Ishikawa (cell line): ENCODE measurements at regions not wholly inside any gene's neighbourhood (a gene's known extent, or its start where the extent isn't known, plus 50 kb on each side); places are given as distances from the start of the nearest gene placed in this dataset.

ENCODE experiments used
- EP300 ChIP-seq: IDR thresholded peaks from 2 replicates; pipeline ENCODE4 v1.6.1; 2012; ENCODE audit warnings: borderline replicate concordance
- NFIC ChIP-seq: IDR thresholded peaks from 2 replicates; pipeline ENCODE4 v1.6.1; 2012
- TAF1 ChIP-seq: IDR thresholded peaks from 2 replicates; pipeline ENCODE4 v1.6.1; 2012; ENCODE audit warnings: low read depth, mild to moderate bottlenecking
- USF1 ChIP-seq: IDR thresholded peaks from 2 replicates; pipeline ENCODE4 v1.6.1; 2012

- no peak for TF ChIP-seq TAF1
- TF ChIP-seq EP300 = no peak
- no peak for TF ChIP-seq NFIC
- no peak for TF ChIP-seq USF1
Measured at GRCh38 chr16:87014112-87014511, 303.1 kb downstream of the C16orf95 start.
